Activated T-helper 2 cell treated with anti-CD3 and anti-CD28 coated beads, Interferon-gamma antibody, Interleukin-2, Interleukin-4, amounts not matched to agents 10 μg/mL and 5 μg/mL and 100 μg/mL, durations not matched to agents 14 hours and 24 hours and 36 hours (primary cell): ENCODE measurements at regions not wholly inside any gene's neighbourhood (a gene's known extent, or its start where the extent isn't known, plus 50 kb on each side); places are given as distances from the start of the nearest gene placed in this dataset.

Source experiments
- DNase-seq: peaks from one replicate; pipeline ENCODE4 v3.0.0; 2021; ENCODE audit warnings: low spot score
- H3K27ac Mint-ChIP-seq: one replicate; pipeline ENCODE4 v1.8.0; 2021; ENCODE audit warnings: mixed read lengths
- H3K27me3 Mint-ChIP-seq: one replicate; pipeline ENCODE4 v1.8.0; 2021; ENCODE audit warnings: low read depth, mixed read lengths
- H3K36me3 Mint-ChIP-seq: one replicate; pipeline ENCODE4 v1.8.0; 2021; ENCODE audit warnings: low read depth, mixed read lengths
- H3K4me1 Mint-ChIP-seq: one replicate; pipeline ENCODE4 v1.8.0; 2021; ENCODE audit warnings: low read depth, mixed read lengths
- H3K4me3 Mint-ChIP-seq: one replicate; pipeline ENCODE4 v1.8.0; 2021; ENCODE audit warnings: low read depth, mild to moderate bottlenecking, moderate library complexity, mixed read lengths
- H3K9me3 Mint-ChIP-seq: one replicate; pipeline ENCODE4 v1.8.0; 2021; ENCODE audit warnings: mixed read lengths
- intact Hi-C: fragments of 100-400 bp; cut with micrococcal nuclease; formaldehyde crosslinking; loops from one replicate; pipeline ENCODE4 v1.15.1; 2023

DNA sequence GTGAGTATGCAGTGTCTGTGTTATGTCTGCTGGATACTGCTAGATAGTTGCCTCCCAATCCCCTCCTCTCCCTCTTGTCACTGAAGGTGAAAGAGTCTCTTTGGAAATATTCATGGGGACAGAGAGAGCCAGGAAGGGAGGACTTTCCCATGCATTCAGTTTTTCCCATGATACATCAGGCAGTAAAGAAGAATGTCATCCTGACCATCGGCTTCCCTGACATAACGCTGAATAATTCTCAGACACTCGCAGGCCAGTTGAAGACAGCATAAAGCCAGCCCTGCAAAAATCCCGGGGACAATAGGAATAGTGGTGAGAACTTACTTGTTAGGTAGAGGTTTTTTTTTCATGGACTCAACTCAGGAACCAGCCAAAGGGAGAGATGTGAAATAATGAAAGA lies 58.1 kb downstream of the KLF4 start:
- Mint-ChIP-seq H3K4me1 (no peaks in the 10 kb centered on the region), H3K27me3 (no peaks in the 10 kb centered on the region), H3K9me3 (no peaks in the 10 kb centered on the region), H3K36me3 (no peaks in the 10 kb centered on the region), H3K27ac (no peak overlapping the region), H3K4me3 (no peak overlapping the region)
- intact Hi-C loops, result no loop called here
- no peak for DNase-seq

DNA sequence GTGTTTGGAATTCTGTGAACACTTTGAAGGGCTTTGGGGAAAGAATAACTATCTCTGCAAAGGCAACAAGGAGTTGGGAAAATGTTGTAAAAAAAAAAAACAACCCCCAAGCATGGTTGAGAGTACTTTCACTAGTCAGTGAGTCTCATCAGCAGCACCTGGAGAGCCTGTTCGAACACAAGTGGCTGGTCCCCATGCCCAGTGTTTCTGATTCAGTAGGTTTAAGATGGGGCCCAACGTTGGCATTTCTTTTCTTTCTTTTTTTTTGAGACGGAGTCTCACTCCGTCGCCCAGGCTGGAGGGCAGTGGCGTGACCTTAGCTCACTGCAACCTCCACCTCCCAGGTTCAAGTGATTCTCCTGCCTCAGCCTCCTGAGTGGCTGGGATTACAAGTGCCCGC lies 59.5 kb downstream of the KLF4 start:
- H3K9me3 Mint-ChIP-seq, result no peaks in the 10 kb centered on the region
- no peaks in the 10 kb centered on the region for H3K36me3 Mint-ChIP-seq
- DNase-seq, result no peak
- intact Hi-C loops, result no loop called here
- H3K27ac Mint-ChIP-seq, result no peak overlapping the region
- peaks cover 1% of the 10 kb centered on the region for H3K4me1 Mint-ChIP-seq
- H3K27me3 Mint-ChIP-seq, result no peaks in the 10 kb centered on the region
- H3K4me3 Mint-ChIP-seq, result no peak overlapping the region

GRCh38 chr9:107426126-107426525 lies 63.4 kb downstream of the KLF4 start:
- H3K4me1 Mint-ChIP-seq, result peaks cover 2% of the 10 kb centered on the region
- H3K4me3 Mint-ChIP-seq, result no peak overlapping the region
- DNase-seq, result no peak
- H3K36me3 Mint-ChIP-seq, result no peaks in the 10 kb centered on the region
- H3K9me3 Mint-ChIP-seq, result no peaks in the 10 kb centered on the region
- no peaks in the 10 kb centered on the region for H3K27me3 Mint-ChIP-seq
- H3K27ac Mint-ChIP-seq, result no peak overlapping the region
- intact Hi-C loops, result no loop called here

GRCh38 chr9:107425101-107426025 lies 64.2 kb downstream of the KLF4 start:
- H3K9me3 Mint-ChIP-seq, result no peaks in the 10 kb centered on the region
- H3K4me3 Mint-ChIP-seq, result no peak overlapping the region
- H3K36me3 Mint-ChIP-seq, result no peaks in the 10 kb centered on the region
- no peaks in the 10 kb centered on the region for H3K27me3 Mint-ChIP-seq
- H3K4me1 Mint-ChIP-seq, result peaks cover 2% of the 10 kb centered on the region
- no peak overlapping the region for H3K27ac Mint-ChIP-seq
- intact Hi-C loops, result no loop called here
- DNase-seq, result peak; percentile 34

DNA sequence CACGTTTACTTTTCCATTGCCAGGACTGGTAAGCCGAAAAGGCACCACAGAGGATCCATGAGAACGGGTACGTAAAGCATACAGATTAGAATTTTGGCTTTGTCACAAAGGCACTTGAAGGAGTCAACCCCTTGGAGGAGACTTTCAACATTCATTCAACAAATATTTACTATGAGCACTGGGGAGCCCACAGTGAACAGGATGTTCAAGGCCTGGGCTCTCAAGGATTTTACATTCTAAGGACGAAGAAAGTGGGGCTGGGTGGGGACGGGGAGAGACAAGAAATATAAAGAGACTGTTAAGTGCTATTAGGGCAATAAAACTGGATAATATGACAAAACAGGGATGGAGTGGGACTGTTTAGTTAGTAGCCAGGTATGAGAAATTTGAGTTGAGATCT lies 66.0 kb downstream of the KLF4 start:
- no peak overlapping the region for H3K27ac Mint-ChIP-seq
- no peak for DNase-seq
- H3K9me3 Mint-ChIP-seq, result no peaks in the 10 kb centered on the region
- peaks cover 2% of the 10 kb centered on the region for H3K4me1 Mint-ChIP-seq
- H3K36me3 Mint-ChIP-seq, result no peaks in the 10 kb centered on the region
- no peaks in the 10 kb centered on the region for H3K27me3 Mint-ChIP-seq
- intact Hi-C loops, result no loop called here
- H3K4me3 Mint-ChIP-seq, result no peak overlapping the region

DNA sequence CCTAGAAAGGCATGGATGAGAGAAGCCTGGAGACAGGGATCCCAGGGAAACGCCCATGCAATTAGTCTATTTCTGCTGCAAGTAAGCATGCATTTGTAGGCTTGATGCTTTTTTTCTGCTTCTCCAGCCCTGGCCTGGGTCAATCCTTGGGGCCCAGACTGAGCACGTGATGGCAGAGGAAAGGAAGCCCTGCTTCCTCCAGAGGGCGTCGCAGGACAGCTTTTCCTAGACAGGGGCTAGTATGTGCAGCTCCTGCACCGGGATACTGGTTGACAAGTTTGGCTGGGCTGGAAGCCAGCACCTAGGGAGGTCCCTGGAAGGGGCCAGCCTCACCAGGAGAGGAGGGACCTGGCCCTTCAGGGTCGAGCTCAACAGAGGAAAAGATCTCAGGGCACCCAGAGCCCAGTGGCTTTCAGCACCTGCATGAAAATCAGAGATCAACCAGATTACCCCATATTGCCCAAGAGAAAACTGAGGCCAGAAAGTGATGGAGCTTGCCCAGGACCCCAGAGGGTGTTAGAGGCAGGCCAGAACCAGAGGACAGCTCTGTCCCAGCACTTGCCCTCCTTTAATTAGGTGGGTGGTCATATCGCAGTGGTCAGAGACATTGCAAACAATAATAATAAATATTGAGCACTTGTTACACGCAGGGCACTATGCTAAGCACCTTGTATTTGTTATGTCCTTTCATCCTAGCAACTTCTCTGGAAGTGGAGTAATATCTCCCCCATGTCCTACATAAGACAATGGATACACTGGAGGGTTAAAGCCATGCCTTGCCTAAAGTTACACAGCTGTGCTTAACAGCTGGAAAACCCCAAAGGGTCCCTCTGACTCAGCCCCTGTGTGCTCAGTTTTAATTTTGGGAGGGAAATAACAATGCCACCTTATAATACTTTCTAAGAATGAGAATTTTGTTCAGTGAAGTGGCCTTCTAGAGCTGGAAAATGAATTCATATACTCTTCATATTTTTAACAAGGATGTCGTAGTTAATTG lies 67.1 kb downstream of the KLF4 start:
- DNase-seq, result peak; percentile 8
- Mint-ChIP-seq H3K4me3 (no peak overlapping the region), H3K36me3 (no peaks in the 10 kb centered on the region), H3K27ac (no peak overlapping the region), H3K27me3 (no peaks in the 10 kb centered on the region), H3K4me1 (peaks cover 2% of the 10 kb centered on the region), H3K9me3 (no peaks in the 10 kb centered on the region)
- intact Hi-C loops, result no loop called here

GRCh38 chr9:107410420-107410819 lies 79.1 kb downstream of the KLF4 start:
- no peaks in the 10 kb centered on the region for H3K36me3 Mint-ChIP-seq
- H3K27ac Mint-ChIP-seq, result no peak overlapping the region
- intact Hi-C loops, result no loop called here
- no peak overlapping the region for H3K4me3 Mint-ChIP-seq
- H3K27me3 Mint-ChIP-seq, result no peaks in the 10 kb centered on the region
- DNase-seq, result no peak
- no peaks in the 10 kb centered on the region for H3K4me1 Mint-ChIP-seq
- no peaks in the 10 kb centered on the region for H3K9me3 Mint-ChIP-seq

GRCh38 chr9:107409581-107410389 lies 79.8 kb downstream of the KLF4 start:
- no peaks in the 10 kb centered on the region for H3K36me3 Mint-ChIP-seq

GRCh38 chr9:107407675-107408074 lies 81.9 kb downstream of the KLF4 start:
- H3K9me3 Mint-ChIP-seq, result no peaks in the 10 kb centered on the region
- no peaks in the 10 kb centered on the region for H3K27me3 Mint-ChIP-seq
- no peak overlapping the region for H3K4me3 Mint-ChIP-seq
- H3K4me1 Mint-ChIP-seq, result no peaks in the 10 kb centered on the region
- no peaks in the 10 kb centered on the region for H3K36me3 Mint-ChIP-seq
- no peak for DNase-seq
- H3K27ac Mint-ChIP-seq, result no peak overlapping the region
- intact Hi-C loops, result no loop called here

More at GRCh38 chr9:107409581-107410389, 79.8 kb downstream of the KLF4 start:
- Mint-ChIP-seq H3K27me3 (no peaks in the 10 kb centered on the region), H3K4me1 (no peaks in the 10 kb centered on the region), H3K27ac (no peak overlapping the region), H3K4me3 (no peak overlapping the region), H3K9me3 (no peaks in the 10 kb centered on the region)
- DNase-seq, result no peak
- intact Hi-C loops, result no loop called here

- Mint-ChIP-seq H3K27me3 (no peaks in the 10 kb centered on the region), H3K4me3 (no peak overlapping the region), H3K9me3 (no peaks in the 10 kb centered on the region), H3K27ac (no peak overlapping the region), H3K36me3 (no peaks in the 10 kb centered on the region), H3K4me1 (no peaks in the 10 kb centered on the region)
- DNase-seq, result no peak
- intact Hi-C loops, result no loop called here
Observed at GRCh38 chr9:107405511-107405910, 84.1 kb downstream of the KLF4 start.

DNA sequence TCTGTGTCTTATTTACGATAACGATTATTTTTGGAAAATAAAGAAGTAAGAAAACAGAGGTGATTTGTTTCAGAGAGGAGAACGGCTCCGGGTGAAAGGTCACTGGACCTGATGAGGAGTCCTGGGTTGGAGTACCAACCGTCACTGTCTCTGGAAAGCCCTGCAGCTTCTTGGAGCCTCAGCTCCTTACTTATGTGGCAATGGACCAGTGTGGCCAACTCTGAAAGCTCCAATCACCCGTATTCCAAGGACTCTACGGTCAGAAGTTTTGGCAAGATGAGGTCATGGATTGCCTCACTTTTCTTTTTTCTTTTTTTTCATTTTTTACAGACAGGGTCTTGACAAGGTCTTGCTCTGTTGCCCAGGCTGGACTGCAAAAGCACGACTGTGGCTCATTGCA lies 84.8 kb downstream of the KLF4 start:
- no peak overlapping the region for H3K27ac Mint-ChIP-seq
- intact Hi-C loops, result no loop called here
- H3K4me1 Mint-ChIP-seq, result no peaks in the 10 kb centered on the region
- H3K36me3 Mint-ChIP-seq, result no peaks in the 10 kb centered on the region
- no peaks in the 10 kb centered on the region for H3K9me3 Mint-ChIP-seq
- DNase-seq, result no peak
- H3K4me3 Mint-ChIP-seq, result no peak overlapping the region
- H3K27me3 Mint-ChIP-seq, result no peaks in the 10 kb centered on the region

GRCh38 chr9:107404161-107404560 lies 85.4 kb downstream of the KLF4 start:
- Mint-ChIP-seq H3K9me3 (no peaks in the 10 kb centered on the region), H3K36me3 (no peaks in the 10 kb centered on the region), H3K27ac (no peak overlapping the region), H3K27me3 (no peaks in the 10 kb centered on the region), H3K4me1 (no peaks in the 10 kb centered on the region), H3K4me3 (no peak overlapping the region)
- DNase-seq, result no peak
- intact Hi-C loops, result no loop called here
